ENCODE measurements at regions not wholly inside any gene's neighbourhood (a gene's known extent, or its start where the extent isn't known, plus 50 kb on each side); places are given as distances from the start of the nearest gene placed in this dataset.

DNA sequence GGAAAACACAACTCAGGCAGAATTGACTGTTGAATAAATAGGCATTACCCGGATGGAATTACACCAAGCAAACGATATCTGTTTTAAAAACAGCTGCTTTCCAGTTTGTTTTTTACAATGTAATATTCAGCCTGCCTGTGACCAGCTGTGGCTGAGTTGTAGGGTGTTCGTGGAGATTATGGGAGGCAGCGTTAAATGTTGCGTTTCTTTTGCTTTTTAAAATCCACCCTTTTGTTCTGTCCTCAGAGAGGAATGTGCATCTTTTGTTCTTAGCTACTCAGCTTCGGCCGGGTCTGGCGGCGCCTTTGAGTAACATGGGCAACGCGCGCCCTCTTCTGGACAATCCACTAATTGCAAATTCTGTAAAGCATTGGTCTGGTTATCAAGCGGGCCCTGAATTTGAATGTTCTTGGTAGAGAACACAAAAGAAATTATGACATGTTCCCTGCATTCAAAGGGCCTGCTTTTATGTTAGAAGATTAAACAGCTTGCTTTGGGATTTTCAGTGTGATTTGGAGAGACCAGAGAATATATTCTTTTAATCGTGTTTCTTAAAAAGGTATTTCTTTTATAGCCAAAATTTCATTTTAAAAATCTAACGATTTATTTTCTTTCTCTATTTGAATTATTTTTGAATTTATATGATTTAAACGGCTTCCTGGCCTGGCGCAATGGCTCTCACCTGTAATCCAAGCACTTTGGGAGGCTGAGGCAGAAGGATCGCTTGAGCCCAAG lies 76.3 kb upstream of the TRIM2 start:
- 23% methylated on average over 18 of the region's 18 CpGs for WGBS

DNA sequence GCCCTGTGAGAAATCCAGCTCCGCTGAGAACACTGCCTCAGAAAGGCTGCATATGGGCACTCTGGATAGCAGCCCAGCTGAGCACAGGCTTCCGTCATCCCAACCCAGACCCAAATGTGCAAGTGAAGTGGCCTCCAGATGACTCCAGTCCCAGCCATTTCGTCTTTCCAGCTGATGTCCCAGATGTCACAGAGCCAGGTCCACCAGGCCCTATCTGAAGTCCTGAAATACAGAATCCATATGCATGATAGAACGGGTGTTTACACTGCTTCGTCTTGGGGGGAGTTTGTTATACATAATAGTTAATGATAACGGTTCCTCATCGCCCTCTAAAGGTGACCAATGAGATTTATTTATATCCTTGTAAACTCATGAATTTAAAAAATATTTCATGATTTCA lies 72.6 kb upstream of the TRIM2 start:
- DNase-seq (ENCODE audit: extremely low spot score), result no peak
- Histone ChIP-seq H3K27ac (replicated peaks in 1 of 4) (no peak overlapping the region), H3K4me3 (no peak overlapping the region), H3K4me1 (peaks cover under 1 to 7% (median 6%) of the 10 kb centered on the region in 4 donors), H3K27me3 (no peaks in the 10 kb centered on the region), H3K36me3 (no peaks in the 10 kb centered on the region), H3K9me3 (no peaks in the 10 kb centered on the region)
- no peak for TF ChIP-seq POLR2AphosphoS5 (IDR thresholded peaks at IDR 0.05)
- TF ChIP-seq, protein P1, sequence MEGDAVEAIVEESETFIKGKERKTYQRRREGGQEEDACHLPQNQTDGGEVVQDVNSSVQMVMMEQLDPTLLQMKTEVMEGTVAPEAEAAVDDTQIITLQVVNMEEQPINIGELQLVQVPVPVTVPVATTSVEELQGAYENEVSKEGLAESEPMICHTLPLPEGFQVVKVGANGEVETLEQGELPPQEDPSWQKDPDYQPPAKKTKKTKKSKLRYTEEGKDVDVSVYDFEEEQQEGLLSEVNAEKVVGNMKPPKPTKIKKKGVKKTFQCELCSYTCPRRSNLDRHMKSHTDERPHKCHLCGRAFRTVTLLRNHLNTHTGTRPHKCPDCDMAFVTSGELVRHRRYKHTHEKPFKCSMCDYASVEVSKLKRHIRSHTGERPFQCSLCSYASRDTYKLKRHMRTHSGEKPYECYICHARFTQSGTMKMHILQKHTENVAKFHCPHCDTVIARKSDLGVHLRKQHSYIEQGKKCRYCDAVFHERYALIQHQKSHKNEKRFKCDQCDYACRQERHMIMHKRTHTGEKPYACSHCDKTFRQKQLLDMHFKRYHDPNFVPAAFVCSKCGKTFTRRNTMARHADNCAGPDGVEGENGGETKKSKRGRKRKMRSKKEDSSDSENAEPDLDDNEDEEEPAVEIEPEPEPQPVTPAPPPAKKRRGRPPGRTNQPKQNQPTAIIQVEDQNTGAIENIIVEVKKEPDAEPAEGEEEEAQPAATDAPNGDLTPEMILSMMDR (IDR thresholded peaks at IDR 0.05), result no peak
- TF ChIP-seq POLR2A (IDR thresholded peaks at IDR 0.05; ENCODE audit: low read depth), result no peak
- no peak for TF ChIP-seq EP300 (IDR thresholded peaks at IDR 0.05)
- 70% methylated on average over 6 of the region's 7 CpGs for WGBS
- intact Hi-C loops (cut with DNase I), result no loop called here

More for the DNA sequence above, 76.3 kb upstream of the TRIM2 start:
- Histone ChIP-seq H3K9me3 (no peaks in the 10 kb centered on the region), H3K4me3 (peak overlapping the region in 1 of 4 donors; percentile 5), H3K27me3 (no peaks in the 10 kb centered on the region), H3K27ac (replicated peaks in 1 of 4) (no peak overlapping the region), H3K4me1 (peaks cover 0 to 6% (median 4%) of the 10 kb centered on the region in 4 donors), H3K36me3 (no peaks in the 10 kb centered on the region)
- TF ChIP-seq POLR2A (IDR thresholded peaks at IDR 0.05; ENCODE audit: low read depth) (no peak), EP300 (IDR thresholded peaks at IDR 0.05) (no peak), POLR2AphosphoS5 (IDR thresholded peaks at IDR 0.05) (peak in 1 of 2 donors; percentile 22)
- TF ChIP-seq, protein P1 (IDR thresholded peaks at IDR 0.05), result peak; percentile 80 to 90 (median 88)
- intact Hi-C loops (cut with DNase I), result loop anchor here (1.0 to 2.0 kb wide), 2 partner anchors 45 to 283 kb away; no protein-coding TSS in a partner anchor
- peak; percentile 97 for DNase-seq (ENCODE audit: extremely low spot score)

DNA sequence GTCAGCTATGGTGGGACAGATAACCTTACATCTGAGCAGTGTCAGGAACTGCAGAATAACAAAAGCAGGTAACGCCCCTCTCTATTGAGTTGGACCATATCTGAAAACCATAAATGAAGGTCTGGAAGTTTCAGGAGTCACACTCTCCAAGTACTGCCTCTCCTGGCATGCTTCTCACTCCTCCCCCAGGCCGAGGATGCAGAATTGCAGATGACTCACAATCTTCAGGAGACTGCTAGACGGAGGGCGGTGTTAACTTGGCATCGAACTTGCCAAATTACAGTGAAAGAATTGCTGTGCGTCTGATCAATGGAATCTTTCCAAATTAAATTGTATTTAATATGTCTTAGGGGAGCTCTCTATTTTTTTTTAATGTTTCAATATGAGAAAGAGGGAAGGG lies 67.1 kb upstream of the TRIM2 start:
- H3K4me3 ChIP-seq, result no peak overlapping the region
- DNase-seq (ENCODE audit: extremely low spot score), result no peak
- no peak overlapping the region for H3K27ac ChIP-seq (replicated peaks in 1 of 4)
- intact Hi-C loops (cut with DNase I), result no loop called here
- H3K4me1 ChIP-seq, result peaks cover 0 to 11% (median 9%) of the 10 kb centered on the region in 4 donors
- TF ChIP-seq POLR2AphosphoS5 (IDR thresholded peaks at IDR 0.05), result no peak
- no peak for TF ChIP-seq EP300 (IDR thresholded peaks at IDR 0.05)
- no peaks in the 10 kb centered on the region for H3K9me3 ChIP-seq
- no peaks in the 10 kb centered on the region for H3K36me3 ChIP-seq
- WGBS, result 23% methylated on average over 6 of the region's 6 CpGs
- no peaks in the 10 kb centered on the region for H3K27me3 ChIP-seq

DNA sequence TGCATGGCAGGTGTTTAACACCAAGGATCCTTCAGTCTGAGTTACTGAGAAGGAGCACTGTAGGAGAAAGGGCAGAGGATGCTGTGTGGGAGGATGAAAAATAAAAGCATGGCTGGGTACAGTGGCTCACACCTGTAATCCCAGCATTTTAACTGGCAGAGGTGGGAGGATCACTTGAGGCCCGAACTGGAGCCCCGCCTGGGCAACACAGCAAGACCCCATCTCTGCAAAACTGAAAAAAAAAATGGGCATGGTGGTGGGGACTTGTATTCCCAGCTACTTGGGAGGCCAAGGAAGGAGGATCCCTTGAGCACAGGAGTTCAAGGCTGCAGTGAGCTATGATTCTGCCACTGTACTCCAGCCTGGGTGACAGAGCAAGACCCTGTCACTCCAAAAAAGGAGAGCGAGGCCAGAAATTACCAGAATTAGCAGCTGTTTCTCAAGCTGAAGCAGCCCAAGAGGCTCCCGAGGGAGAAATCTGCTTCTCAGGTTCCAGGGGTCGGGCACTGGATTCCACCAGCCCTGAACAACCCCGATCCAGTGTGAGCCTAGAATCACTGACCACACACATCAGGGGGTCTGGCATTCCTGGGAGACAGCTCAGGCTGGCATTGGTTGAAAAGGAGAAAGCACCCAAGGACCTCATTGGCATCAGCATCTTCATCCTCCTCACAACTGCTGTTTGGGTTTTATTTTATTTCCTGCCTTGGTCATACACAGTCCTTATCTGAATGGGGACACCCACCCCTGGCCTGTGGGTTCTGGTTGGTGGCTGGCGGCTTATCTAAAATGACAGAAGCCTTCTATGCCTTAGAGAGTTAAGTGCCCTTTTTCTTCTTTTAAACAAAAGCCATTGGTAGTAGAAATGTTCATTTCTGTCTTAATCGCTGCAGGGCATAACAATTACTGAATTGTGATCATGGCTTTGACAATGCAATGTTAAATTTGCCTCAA lies 66.3 kb upstream of the TRIM2 start:
- Histone ChIP-seq H3K27me3 (no peaks in the 10 kb centered on the region), H3K4me3 (no peak overlapping the region), H3K36me3 (no peaks in the 10 kb centered on the region), H3K4me1 (peaks cover under 1 to 14% (median 12%) of the 10 kb centered on the region in 4 donors), H3K27ac (replicated peaks in 1 of 4) (no peak overlapping the region), H3K9me3 (no peaks in the 10 kb centered on the region)
- 90% methylated on average over 5 of the region's 8 CpGs for WGBS
- intact Hi-C loops (cut with DNase I), result no loop called here
- TF ChIP-seq POLR2A (IDR thresholded peaks at IDR 0.05; ENCODE audit: low read depth) (no peak), POLR2AphosphoS5 (IDR thresholded peaks at IDR 0.05) (no peak), EP300 (IDR thresholded peaks at IDR 0.05) (no peak)
- TF ChIP-seq, protein P1 (IDR thresholded peaks at IDR 0.05), result no peak
- no peak for DNase-seq (ENCODE audit: extremely low spot score)

DNA sequence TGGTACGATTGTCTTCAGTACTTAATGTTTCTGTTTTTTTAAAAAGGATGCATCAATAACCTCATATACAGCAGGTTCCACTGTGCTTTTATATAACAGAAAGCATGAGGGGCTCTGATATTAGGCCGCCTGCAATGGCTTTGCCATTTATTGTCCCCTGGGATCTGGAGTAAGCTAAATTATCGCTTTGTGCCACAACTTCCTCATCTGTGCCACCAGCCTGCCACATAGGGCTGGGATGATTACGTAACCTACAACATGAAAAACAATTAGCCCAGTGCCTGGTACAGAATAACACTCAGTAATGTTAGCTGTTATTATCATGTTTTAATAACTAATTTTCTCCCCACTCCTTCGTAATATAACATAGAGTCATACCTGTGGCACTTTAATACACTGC lies 65.5 kb upstream of the TRIM2 start:
- TF ChIP-seq POLR2AphosphoS5 (IDR thresholded peaks at IDR 0.05) (no peak), EP300 (IDR thresholded peaks at IDR 0.05) (no peak), POLR2A (IDR thresholded peaks at IDR 0.05; ENCODE audit: low read depth) (no peak)
- TF ChIP-seq, protein P1 (IDR thresholded peaks at IDR 0.05), result no peak
- H3K4me1 ChIP-seq, result peaks cover 8 to 22% (median 17%) of the 10 kb centered on the region in 4 donors
- H3K27ac ChIP-seq (replicated peaks in 1 of 4), result no peak overlapping the region
- H3K4me3 ChIP-seq, result no peak overlapping the region
- WGBS, result 78% methylated on average over 5 of the region's 5 CpGs
- DNase-seq (ENCODE audit: extremely low spot score), result no peak
- intact Hi-C loops (cut with DNase I), result no loop called here
- H3K27me3 ChIP-seq, result no peaks in the 10 kb centered on the region
- no peaks in the 10 kb centered on the region for H3K36me3 ChIP-seq
- no peaks in the 10 kb centered on the region for H3K9me3 ChIP-seq

Measured in esophagus muscularis mucosa (tissue), 4 donors.